SK-N-SH (cell line): ENCODE measurements at regions not wholly inside any gene's neighbourhood (a gene's known extent, or its start where the extent isn't known, plus 50 kb on each side); places are given as distances from the start of the nearest gene placed in this dataset.

Experiments used
- CTCF ChIA-PET: fragments of 300-600, 350-600 bp; formaldehyde crosslinking; extraction: SDS; loops from one replicate; lab custom pipeline; 2021; lab: Yijun Ruan, JAX
- POLR2A ChIA-PET: fragments of 350-600 bp; sonication (Branson Sonifier 250); formaldehyde crosslinking; extraction: SDS; loops from one replicate; lab custom pipeline; 2020; ENCODE audit warnings: antibody characterized with exemption, inconsistent platforms; lab: Yijun Ruan, JAX
- DNase-seq: peaks from one replicate; pipeline ENCODE4 v3.0.0; 2012
- H2AFZ ChIP-seq: fragments of 200-600 bp; sonication (generic); 2 replicates; pipeline ENCODE4 v1.8.1; 2016; ENCODE audit warnings: antibody characterized with exemption, mild to moderate bottlenecking, low read depth
- H3F3A ChIP-seq: fragments of 200-600 bp; sonication (generic); replicated peaks from 2 replicates; pipeline ENCODE3; 2016; ENCODE audit warnings: antibody characterized with exemption, mild to moderate bottlenecking; ENCODE audit not compliant: insufficient read depth
- H3K27ac ChIP-seq, 2 experiments: fragments of 200-500 bp in 1 of 2; fragments of 200-600 bp in 1 of 2; sonication (Bioruptor generic) in 1 of 2; sonication (generic), shearing (Covaris generic) in 1 of 2; 2 replicates each; pipeline versions ENCODE4 v1.5.1 to v1.6.1; 2014 to 2016; ENCODE audit warnings: low read depth in 2 of 2, inconsistent platforms in 1 of 2, low read length in 1 of 2, mild to moderate bottlenecking in 1 of 2, mixed read lengths in 1 of 2
- H3K27me3 ChIP-seq: fragments of 200-600 bp; sonication (generic), shearing (Covaris generic); 2 replicates; pipeline ENCODE4 v1.6.1; 2016; ENCODE audit warnings: mixed run types; ENCODE audit not compliant: insufficient read depth
- H3K36me3 ChIP-seq, 2 experiments: fragments of 200-500 bp in 1 of 2; fragments of 200-600 bp in 1 of 2; sonication (Bioruptor generic) in 1 of 2; sonication (generic) in 1 of 2; replicated peaks in 1 of 2; 2 replicates each; pipeline versions ENCODE3 to v1.5.1; 2014 to 2016; ENCODE audit warnings: low read length in 1 of 2, mild to moderate bottlenecking in 1 of 2; ENCODE audit not compliant: insufficient read depth in 2 of 2, control insufficient read depth in 1 of 2
- H3K4me1 ChIP-seq, 2 experiments: fragments of 200-500 bp in 1 of 2; fragments of 200-600 bp in 1 of 2; sonication (Bioruptor generic) in 1 of 2; sonication (generic), shearing (Covaris generic) in 1 of 2; 2 replicates each; pipeline versions ENCODE4 v1.5.1 to v1.6.1; 2014 to 2016; ENCODE audit warnings: low read depth in 1 of 2, low read length in 1 of 2, mixed run types in 1 of 2; ENCODE audit not compliant: insufficient read depth in 2 of 2, control insufficient read depth in 1 of 2
- H3K4me2 ChIP-seq: fragments of 200-600 bp; sonication (generic), shearing (Covaris generic); 2 replicates; pipeline ENCODE4 v1.6.1; 2017; ENCODE audit warnings: mixed run types
- H3K4me3 ChIP-seq, 2 experiments: fragments of 200-500 bp in 1 of 2; fragments of 200-600 bp in 1 of 2; sonication (Bioruptor generic) in 1 of 2; sonication (generic), shearing (Covaris generic) in 1 of 2; 2 replicates each; pipeline versions ENCODE4 v1.5.1 to v1.8.1; 2014 to 2016; ENCODE audit warnings: low read depth in 2 of 2, inconsistent platforms in 1 of 2, low read length in 1 of 2, mild to moderate bottlenecking in 1 of 2, mixed read lengths in 1 of 2, moderate library complexity in 1 of 2
- H3K79me2 ChIP-seq: fragments of 200-600 bp; sonication (generic); 2 replicates; pipeline ENCODE4 v1.8.1; 2017; ENCODE audit warnings: mild to moderate bottlenecking; ENCODE audit not compliant: insufficient read depth
- H3K9ac ChIP-seq: fragments of 200-600 bp; sonication (generic); 2 replicates; pipeline ENCODE4 v1.6.1; 2017; ENCODE audit warnings: mixed run types
- H3K9me2 ChIP-seq: fragments of 200-600 bp; sonication (generic); 2 replicates; pipeline ENCODE4 v1.6.1; 2017; ENCODE audit warnings: mixed run types
- H3K9me3 ChIP-seq: fragments of 200-600 bp; sonication (generic); 2 replicates; pipeline ENCODE4 v1.6.1; 2017; ENCODE audit warnings: mixed run types, mild to moderate bottlenecking, moderate library complexity
- H4K20me1 ChIP-seq: fragments of 200-600 bp; sonication (generic); 2 replicates; pipeline ENCODE4 v1.6.1; 2017; ENCODE audit warnings: mild to moderate bottlenecking, mixed run types; ENCODE audit not compliant: insufficient read depth
- GABPA ChIP-seq: IDR thresholded peaks from 2 replicates; pipeline ENCODE4 v1.4.0; 2012; ENCODE audit warnings: low read depth, mild to moderate bottlenecking
- MEF2A ChIP-seq: IDR thresholded peaks from 2 replicates; pipeline ENCODE4 v1.4.0; 2012; ENCODE audit warnings: low read depth, borderline replicate concordance
- MXI1 ChIP-seq: IDR thresholded peaks from 2 replicates; pipeline ENCODE4 v1.6.1; 2012; ENCODE audit warnings: mild to moderate bottlenecking, low read depth, low read length, improper control_type of control experiment
- ZBTB33 ChIP-seq: IDR thresholded peaks from 2 replicates; pipeline ENCODE4 v1.4.0; 2012; ENCODE audit warnings: low read depth, borderline replicate concordance
- WGBS: methylation state at CpG from one replicate; pipeline ENCODE4 v1.1.6; 2017; ENCODE audit warnings: low lambda C conversion rate; 5-methylcytosine and 5-hydroxymethylcytosine counted together
- TF ChIP-seq, protein P1 (sequence below): fragments of 200-600 bp; sonication (generic); IDR thresholded peaks from 2 replicates; pipeline ENCODE4 v1.6.1; 2017; ENCODE audit warnings: antibody characterized with exemption, mild to moderate bottlenecking, moderate library complexity
- TF ChIP-seq, protein P2 (sequence below): fragments of 150-350 bp; IDR thresholded peaks from 2 replicates; pipeline ENCODE4 v1.6.1; 2016; ENCODE audit warnings: mild to moderate bottlenecking, low read depth, low read length

GRCh38 chr1:75023005-75023404 lies 111.2 kb upstream of the LHX8 start:
- no peak for DNase-seq
- Histone ChIP-seq H2AFZ (no peak overlapping the region), H3K79me2 (no peaks in the 10 kb centered on the region; the same call in 1 of the 2 replicates), H3K4me2 (no peak overlapping the region), H3K9me2 (no peaks in the 10 kb centered on the region), H3K4me3 (no peak overlapping the region), H3K27me3 (no peaks in the 10 kb centered on the region), H4K20me1 (no peaks in the 10 kb centered on the region), H3K9me3 (no peaks in the 10 kb centered on the region), H3F3A (no peaks in the 10 kb centered on the region), H3K9ac (no peak overlapping the region), H3K36me3 (no peaks in the 10 kb centered on the region), H3K27ac (no peak overlapping the region), H3K4me1 (no peaks in the 10 kb centered on the region)
- ChIA-PET CTCF (interaction anchor here (1.0 kb wide), 2 partner anchors 180 to 244 kb away, joined by 3 read pairs; no protein-coding TSS in a partner anchor), POLR2A (no interaction called here)
- 20% methylated on average over 1 of the region's 1 CpG for WGBS
- TF ChIP-seq, protein P1, sequence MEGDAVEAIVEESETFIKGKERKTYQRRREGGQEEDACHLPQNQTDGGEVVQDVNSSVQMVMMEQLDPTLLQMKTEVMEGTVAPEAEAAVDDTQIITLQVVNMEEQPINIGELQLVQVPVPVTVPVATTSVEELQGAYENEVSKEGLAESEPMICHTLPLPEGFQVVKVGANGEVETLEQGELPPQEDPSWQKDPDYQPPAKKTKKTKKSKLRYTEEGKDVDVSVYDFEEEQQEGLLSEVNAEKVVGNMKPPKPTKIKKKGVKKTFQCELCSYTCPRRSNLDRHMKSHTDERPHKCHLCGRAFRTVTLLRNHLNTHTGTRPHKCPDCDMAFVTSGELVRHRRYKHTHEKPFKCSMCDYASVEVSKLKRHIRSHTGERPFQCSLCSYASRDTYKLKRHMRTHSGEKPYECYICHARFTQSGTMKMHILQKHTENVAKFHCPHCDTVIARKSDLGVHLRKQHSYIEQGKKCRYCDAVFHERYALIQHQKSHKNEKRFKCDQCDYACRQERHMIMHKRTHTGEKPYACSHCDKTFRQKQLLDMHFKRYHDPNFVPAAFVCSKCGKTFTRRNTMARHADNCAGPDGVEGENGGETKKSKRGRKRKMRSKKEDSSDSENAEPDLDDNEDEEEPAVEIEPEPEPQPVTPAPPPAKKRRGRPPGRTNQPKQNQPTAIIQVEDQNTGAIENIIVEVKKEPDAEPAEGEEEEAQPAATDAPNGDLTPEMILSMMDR, result no peak
- TF ChIP-seq MXI1, result no peak
- no peak for TF ChIP-seq GABPA
- TF ChIP-seq, protein P2, sequence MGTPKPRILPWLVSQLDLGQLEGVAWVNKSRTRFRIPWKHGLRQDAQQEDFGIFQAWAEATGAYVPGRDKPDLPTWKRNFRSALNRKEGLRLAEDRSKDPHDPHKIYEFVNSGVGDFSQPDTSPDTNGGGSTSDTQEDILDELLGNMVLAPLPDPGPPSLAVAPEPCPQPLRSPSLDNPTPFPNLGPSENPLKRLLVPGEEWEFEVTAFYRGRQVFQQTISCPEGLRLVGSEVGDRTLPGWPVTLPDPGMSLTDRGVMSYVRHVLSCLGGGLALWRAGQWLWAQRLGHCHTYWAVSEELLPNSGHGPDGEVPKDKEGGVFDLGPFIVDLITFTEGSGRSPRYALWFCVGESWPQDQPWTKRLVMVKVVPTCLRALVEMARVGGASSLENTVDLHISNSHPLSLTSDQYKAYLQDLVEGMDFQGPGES, result no peak
- TF ChIP-seq ZBTB33, result no peak
- no peak for TF ChIP-seq MEF2A

DNA sequence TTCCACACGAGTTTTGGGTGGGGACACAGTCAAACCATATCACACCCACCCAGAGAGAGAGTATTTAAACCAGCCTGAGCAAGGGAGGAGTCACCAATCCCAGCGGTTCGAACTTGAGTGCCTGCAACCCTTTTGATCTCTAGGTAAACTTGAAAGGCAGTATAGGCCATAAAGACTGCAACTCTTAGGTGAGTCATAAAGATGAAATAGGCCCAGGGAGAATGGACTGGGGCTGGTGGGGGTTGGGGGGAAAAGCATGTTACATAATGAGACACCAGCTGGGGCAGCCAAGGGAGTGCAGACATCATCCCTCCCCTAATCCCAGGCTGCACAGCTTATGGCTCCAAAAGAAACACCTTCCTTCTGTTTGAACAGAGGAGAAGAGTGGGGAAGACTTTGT lies 99.8 kb upstream of the LHX8 start:
- CTCF ChIA-PET, result no interaction called here
- 42% methylated on average over 3 of the region's 3 CpGs for WGBS
- Histone ChIP-seq H3K27ac (no peak overlapping the region), H3K9me2 (no peaks in the 10 kb centered on the region), H3K4me1 (no peaks in the 10 kb centered on the region), H3K9me3 (no peaks in the 10 kb centered on the region), H3K4me2 (no peak overlapping the region), H3K79me2 (no peaks in the 10 kb centered on the region), H3K9ac (no peak overlapping the region), H3K36me3 (no peaks in the 10 kb centered on the region), H2AFZ (no peak overlapping the region), H3F3A (no peaks in the 10 kb centered on the region), H3K4me3 (no peak overlapping the region), H4K20me1 (no peaks in the 10 kb centered on the region), H3K27me3 (no peaks in the 10 kb centered on the region)
- DNase-seq, result no peak
- TF ChIP-seq MXI1, result no peak
- POLR2A ChIA-PET, result no interaction called here
